ENCODE measurements at regions not wholly inside any gene's neighbourhood (a gene's known extent, or its start where the extent isn't known, plus 50 kb on each side); places are given as distances from the start of the nearest gene placed in this dataset.

GRCh38 chr1:221604948-221605347, 136.9 kb downstream of the DUSP10 start:
- no peak for DNase-seq (ENCODE audit: extremely low spot score)
- no peak for TF ChIP-seq ELF4 (IDR thresholded peaks at IDR 0.05)
- TF ChIP-seq L3MBTL2 (conservative IDR thresholded peaks at IDR 0.05): no peak
- no peak for TF ChIP-seq HDGF (IDR thresholded peaks at IDR 0.05; ENCODE audit: borderline replicate concordance)
- no peak for TF ChIP-seq PKNOX1 (IDR thresholded peaks at IDR 0.05)
- no peak for TF ChIP-seq ZNF384 (IDR thresholded peaks at IDR 0.05)
- TF ChIP-seq LEF1 (IDR thresholded peaks at IDR 0.05; ENCODE audit: borderline replicate concordance): no peak
- no peak for TF ChIP-seq ARNT (IDR thresholded peaks at IDR 0.05)
- POLR2A ChIA-PET: no interaction called here

GRCh38 chr1:221605569-221605968, 136.3 kb downstream of the DUSP10 start:
- CTCF ChIA-PET: no interaction called here
- POLR2A ChIA-PET: no interaction called here
- TF ChIP-seq ZNF384 (IDR thresholded peaks at IDR 0.05): no peak
- TF ChIP-seq BHLHE40 (IDR thresholded peaks at IDR 0.05; ENCODE audit: borderline replicate concordance): no peak
- TF ChIP-seq SUZ12 (IDR thresholded peaks at IDR 0.05): no peak
- no peak for TF ChIP-seq FOXK2 (IDR thresholded peaks at IDR 0.05)
- no peak for TF ChIP-seq FOXA1 (IDR thresholded peaks at IDR 0.05)
- TF ChIP-seq L3MBTL2 (conservative IDR thresholded peaks at IDR 0.05): no peak
- TF ChIP-seq CTBP1 (IDR thresholded peaks at IDR 0.05; ENCODE audit: borderline replicate concordance): no peak
- TF ChIP-seq SP1 (IDR thresholded peaks at IDR 0.05): no peak
- no peak for TF ChIP-seq HDGF (IDR thresholded peaks at IDR 0.05; ENCODE audit: borderline replicate concordance)
- no peak for TF ChIP-seq ARNT (IDR thresholded peaks at IDR 0.05)
- TF ChIP-seq ELF4 (IDR thresholded peaks at IDR 0.05): no peak
- TF ChIP-seq PKNOX1 (IDR thresholded peaks at IDR 0.05): no peak
- TF ChIP-seq FOXM1 (IDR thresholded peaks at IDR 0.05; ENCODE audit: borderline replicate concordance): no peak
- TF ChIP-seq LEF1 (IDR thresholded peaks at IDR 0.05; ENCODE audit: borderline replicate concordance): no peak
- no peak for DNase-seq (ENCODE audit: extremely low spot score)

More at GRCh38 chr1:221604948-221605347, 136.9 kb downstream of the DUSP10 start:
- CTCF ChIA-PET: no interaction called here

GRCh38 chr1:221606256-221606655, 135.6 kb downstream of the DUSP10 start:
- no peak for DNase-seq (ENCODE audit: extremely low spot score)
- CTCF ChIA-PET: no interaction called here
- POLR2A ChIA-PET: no interaction called here
- no peak for TF ChIP-seq SUZ12 (IDR thresholded peaks at IDR 0.05)
- no peak for TF ChIP-seq CTBP1 (IDR thresholded peaks at IDR 0.05; ENCODE audit: borderline replicate concordance)
- TF ChIP-seq ZNF384 (IDR thresholded peaks at IDR 0.05): no peak
- TF ChIP-seq FOXM1 (IDR thresholded peaks at IDR 0.05; ENCODE audit: borderline replicate concordance): no peak
- no peak for TF ChIP-seq ELF4 (IDR thresholded peaks at IDR 0.05)
- no peak for TF ChIP-seq SP1 (IDR thresholded peaks at IDR 0.05)
- TF ChIP-seq TARDBP (IDR thresholded peaks at IDR 0.05): no peak
- TF ChIP-seq ARNT (IDR thresholded peaks at IDR 0.05): no peak
- TF ChIP-seq NFRKB (IDR thresholded peaks at IDR 0.05): no peak
- no peak for TF ChIP-seq HDGF (IDR thresholded peaks at IDR 0.05; ENCODE audit: borderline replicate concordance)
- TF ChIP-seq FOXK2 (IDR thresholded peaks at IDR 0.05): no peak
- TF ChIP-seq FOXA1 (IDR thresholded peaks at IDR 0.05): no peak
- TF ChIP-seq PKNOX1 (IDR thresholded peaks at IDR 0.05): no peak
- TF ChIP-seq LEF1 (IDR thresholded peaks at IDR 0.05; ENCODE audit: borderline replicate concordance): no peak
- no peak for TF ChIP-seq L3MBTL2 (conservative IDR thresholded peaks at IDR 0.05)
- no peak for TF ChIP-seq BHLHE40 (IDR thresholded peaks at IDR 0.05; ENCODE audit: borderline replicate concordance)

GRCh38 chr1:221608835-221609320, 133.0 kb downstream of the DUSP10 start:
- TF ChIP-seq TARDBP (IDR thresholded peaks at IDR 0.05) (no peak), FOXA1 (IDR thresholded peaks at IDR 0.05) (no peak), SUZ12 (IDR thresholded peaks at IDR 0.05) (no peak)
- ChIA-PET CTCF (no interaction called here), POLR2A (no interaction called here)
- no peak for DNase-seq (ENCODE audit: extremely low spot score)

- no peak for DNase-seq (ENCODE audit: extremely low spot score)
- POLR2A ChIA-PET: no interaction called here
- CTCF ChIA-PET: no interaction called here
- TF ChIP-seq HDGF (IDR thresholded peaks at IDR 0.05; ENCODE audit: borderline replicate concordance): no peak
- TF ChIP-seq LEF1 (IDR thresholded peaks at IDR 0.05; ENCODE audit: borderline replicate concordance): no peak
- TF ChIP-seq ZNF384 (IDR thresholded peaks at IDR 0.05): no peak
- TF ChIP-seq ARNT (IDR thresholded peaks at IDR 0.05): no peak
- no peak for TF ChIP-seq L3MBTL2 (conservative IDR thresholded peaks at IDR 0.05)
- no peak for TF ChIP-seq NFRKB (IDR thresholded peaks at IDR 0.05)
- no peak for TF ChIP-seq FOXK2 (IDR thresholded peaks at IDR 0.05)
- TF ChIP-seq FOXA1 (IDR thresholded peaks at IDR 0.05): no peak
- no peak for TF ChIP-seq SUZ12 (IDR thresholded peaks at IDR 0.05)
- TF ChIP-seq ELF4 (IDR thresholded peaks at IDR 0.05): no peak
- no peak for TF ChIP-seq SP1 (IDR thresholded peaks at IDR 0.05)
- TF ChIP-seq FOXM1 (IDR thresholded peaks at IDR 0.05; ENCODE audit: borderline replicate concordance): no peak
- TF ChIP-seq PKNOX1 (IDR thresholded peaks at IDR 0.05): no peak
These were observed 130.2 kb downstream of the DUSP10 start for GRCh38 chr1:221611656-221612046.

All from HEK293T (cell line).